Hematopoietic multipotent progenitor cell treated with erythropoietin and hydrocortisone succinate and interleukin-3 and kit ligand, for 8 days (in vitro differentiated cells): ENCODE measurements at regions not wholly inside any gene's neighbourhood (a gene's known extent, or its start where the extent isn't known, plus 50 kb on each side); places are given as distances from the start of the nearest gene placed in this dataset.
"Not testable (repeated sequence)": the region's sequence is repeated elsewhere in the genome, so short reads cannot be mapped to it uniquely, and the experiment has no call there.

ENCODE experiments used
- DNase-seq: peaks from one replicate; pipeline ENCODE4 v3.0.0-alpha.2; 2015

GRCh38 chr11:92436034-92436920, 211.7 kb downstream of the FAT3 start:
- DNase-seq, result no peak

GRCh38 chr11:92439133-92439532, 214.5 kb downstream of the FAT3 start:
- DNase-seq, result no peak

DNA sequence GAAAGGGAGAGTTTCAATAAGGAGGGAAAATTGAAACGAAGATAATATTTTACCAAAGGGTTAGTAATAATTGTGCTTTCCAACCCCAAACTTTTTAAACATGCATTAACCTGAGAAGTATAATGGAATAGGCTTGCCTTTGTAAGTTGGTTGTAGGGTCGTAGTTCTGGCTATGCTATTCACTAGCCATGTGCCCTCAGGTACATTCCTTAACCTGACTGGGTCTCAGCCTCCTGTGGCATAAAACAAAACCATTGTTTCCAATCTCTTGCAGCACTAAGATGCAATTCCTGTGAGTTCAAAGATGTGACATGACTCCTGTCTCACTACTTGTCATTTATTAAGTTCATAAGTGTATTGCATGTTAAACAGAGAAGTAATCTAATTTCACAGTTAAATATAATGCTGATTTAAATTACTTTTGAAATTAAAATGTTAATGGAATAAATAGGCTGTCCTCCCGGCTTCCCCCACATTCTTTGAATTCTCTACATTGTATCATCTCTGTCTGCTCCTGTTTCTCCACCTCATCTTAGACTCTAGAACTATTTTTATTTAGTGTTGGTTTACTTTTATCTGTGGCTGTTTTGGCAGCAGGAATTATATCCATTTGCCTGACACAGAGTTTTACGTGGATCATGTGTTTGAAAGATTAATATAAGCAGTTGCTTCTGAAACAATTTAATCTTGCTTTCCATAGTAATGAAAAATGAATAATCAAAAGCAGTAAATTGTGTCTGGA, 216.3 kb downstream of the FAT3 start:
- no peak for DNase-seq

GRCh38 chr11:92441443-92441726, 216.8 kb downstream of the FAT3 start:
- no peak for DNase-seq

- DNase-seq, result no peak
Measured at GRCh38 chr11:92443199-92443598, 218.6 kb downstream of the FAT3 start.

DNA sequence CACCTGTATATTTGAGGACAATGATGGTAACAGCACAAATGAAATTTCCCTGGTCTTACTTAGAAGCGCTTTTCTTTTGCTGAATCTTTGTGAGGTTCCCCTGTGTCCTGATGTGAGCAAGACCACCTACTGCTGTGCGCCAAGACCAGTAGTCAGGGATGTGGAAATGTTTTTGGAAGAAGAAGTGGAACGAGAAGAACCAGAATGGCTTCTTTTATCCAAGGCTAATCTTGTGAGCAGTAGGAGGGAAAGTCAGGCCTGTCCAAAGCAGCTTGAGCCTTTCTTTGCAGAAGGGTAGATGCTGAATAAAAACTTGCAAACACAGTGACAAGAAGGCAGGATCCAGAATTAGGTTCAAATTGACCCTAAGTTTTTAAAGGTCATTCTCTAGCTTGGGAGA, 223.0 kb downstream of the FAT3 start:
- no peak for DNase-seq

GRCh38 chr11:92449222-92449621, 224.6 kb downstream of the FAT3 start:
- DNase-seq, result no peak

- DNase-seq, result no peak
Measured at GRCh38 chr11:92449780-92450179, 225.2 kb downstream of the FAT3 start.

DNA sequence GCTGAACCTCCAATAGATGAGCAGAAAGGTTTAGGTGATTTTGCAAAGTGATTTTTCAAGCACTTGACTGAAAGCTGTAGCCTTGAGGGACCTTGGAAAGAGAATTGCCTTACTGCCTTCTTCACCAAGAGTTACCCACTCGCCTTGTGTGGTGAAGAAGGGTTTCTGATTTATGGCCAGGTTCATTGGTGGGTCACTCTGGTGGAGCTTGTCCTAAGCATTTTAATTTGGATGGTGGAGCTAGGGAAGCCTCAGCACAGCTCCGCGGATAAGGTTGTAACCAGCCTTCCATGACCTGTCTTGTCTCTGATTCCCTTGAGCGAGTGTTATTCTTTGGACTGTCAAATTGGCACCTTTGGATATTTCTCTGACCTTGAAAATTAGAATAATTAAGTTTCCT, 226.4 kb downstream of the FAT3 start:
- no peak for DNase-seq

GRCh38 chr11:92453055-92453454, 228.4 kb downstream of the FAT3 start:
- no peak for DNase-seq

DNA sequence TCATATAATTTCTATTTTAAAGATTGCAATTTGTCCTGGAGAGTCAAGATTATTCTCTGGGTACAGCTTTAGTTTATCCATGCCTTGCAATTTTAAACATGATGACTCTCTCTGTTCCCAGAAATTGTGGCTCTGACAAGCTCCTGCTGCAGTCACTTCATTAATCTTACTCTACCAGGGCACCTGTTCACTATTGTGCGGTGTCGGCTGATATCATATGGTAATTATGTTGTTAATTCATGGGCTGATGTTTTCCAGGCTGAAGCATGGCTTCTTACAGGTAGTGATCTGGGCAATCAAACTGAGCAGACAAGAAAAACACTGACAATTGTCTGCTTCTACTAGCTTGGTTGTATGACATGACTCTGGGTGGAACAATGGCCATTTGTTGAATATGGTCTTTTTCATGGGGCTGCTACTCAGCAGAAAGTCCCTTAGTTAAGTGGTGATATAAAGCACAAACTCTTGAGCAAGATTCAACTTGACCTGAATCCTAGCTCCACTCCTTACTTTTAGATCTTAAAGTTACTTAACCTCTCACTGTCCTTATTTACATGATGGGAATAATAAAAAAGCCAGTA, 230.7 kb downstream of the FAT3 start:
- DNase-seq, result no peak

DNA sequence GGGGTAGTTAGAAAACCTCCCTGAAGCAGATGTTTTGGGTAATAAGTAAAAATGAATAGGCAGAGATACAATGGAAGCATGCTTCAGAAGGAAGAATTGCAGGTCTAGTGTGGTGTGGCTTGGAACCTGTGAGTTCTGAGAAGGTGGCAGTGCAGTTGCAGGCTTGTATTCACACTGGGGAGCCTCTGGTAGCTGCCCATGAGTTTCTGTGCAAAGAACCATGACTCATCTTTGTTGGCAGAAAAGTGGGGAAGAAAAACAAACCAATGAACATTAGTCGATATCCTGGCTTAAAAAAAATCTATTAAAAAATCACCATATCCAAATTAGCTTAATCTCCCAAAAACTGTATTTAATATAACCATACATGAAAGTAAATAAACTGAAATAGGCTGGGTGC, 232.6 kb downstream of the FAT3 start:
- no peak for DNase-seq

DNA sequence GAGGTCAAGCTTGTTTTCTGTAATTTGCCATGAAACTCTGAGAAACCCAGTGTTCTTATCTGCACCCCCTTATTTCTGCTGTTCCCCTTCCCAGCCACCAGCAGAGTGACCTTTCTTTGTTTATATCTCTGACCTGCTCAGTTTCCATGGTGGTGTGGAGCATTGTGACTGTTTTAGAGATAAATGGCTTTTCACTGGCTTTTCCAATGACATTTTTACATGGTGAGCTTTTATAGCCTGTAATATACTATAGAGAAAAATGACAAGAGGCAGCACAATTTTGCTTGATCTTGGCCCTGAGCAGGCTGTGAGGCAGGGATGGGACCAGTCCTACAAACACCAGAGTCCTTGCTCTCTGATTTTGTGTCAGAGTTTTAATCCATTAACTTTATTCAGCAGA, 233.9 kb downstream of the FAT3 start:
- DNase-seq, result no peak

- DNase-seq, result no peak
Measured at GRCh38 chr11:92460213-92460612, 235.6 kb downstream of the FAT3 start.

- no peak for DNase-seq
Measured at GRCh38 chr11:92461447-92461846, 236.8 kb downstream of the FAT3 start.

DNA sequence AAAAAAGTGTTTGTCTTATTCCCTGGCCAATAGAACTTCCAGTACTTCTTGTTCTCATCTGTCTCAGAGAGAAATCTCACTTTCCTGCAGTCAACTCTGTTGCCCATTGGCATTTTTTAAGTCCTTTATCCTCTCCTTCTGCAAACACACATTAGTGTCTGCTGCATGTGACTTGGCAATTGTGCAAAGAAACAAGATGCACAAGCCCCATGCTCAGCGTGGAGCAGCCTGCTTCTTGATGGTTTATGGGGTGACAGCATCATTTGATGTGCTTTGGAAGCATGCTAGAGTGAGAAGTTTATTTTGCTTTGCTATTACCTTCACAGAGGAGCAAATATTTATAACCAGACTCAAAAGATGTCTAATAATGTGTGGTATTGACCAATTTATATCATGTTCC, 238.2 kb downstream of the FAT3 start:
- DNase-seq, result no peak

DNA sequence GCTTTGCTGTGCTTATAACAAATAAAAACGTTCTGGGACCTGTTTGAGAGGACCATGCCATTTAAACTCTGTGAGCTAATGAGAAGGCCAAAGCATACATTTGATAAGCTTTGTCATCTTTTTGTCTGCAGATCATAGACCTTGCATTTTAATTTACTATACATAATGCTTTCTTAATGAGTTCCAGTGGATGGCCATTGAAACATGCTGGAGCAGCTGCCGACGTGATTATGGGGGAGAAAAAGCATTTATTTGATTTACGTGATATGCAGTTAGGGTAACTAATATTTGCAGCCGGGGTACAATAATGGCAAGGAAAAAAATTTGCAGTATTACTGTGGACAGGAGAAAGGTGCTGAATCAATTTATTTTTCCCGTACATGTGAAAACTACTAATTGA, 240.2 kb downstream of the FAT3 start:
- DNase-seq, result no peak

GRCh38 chr11:92465410-92465809, 240.8 kb downstream of the FAT3 start:
- not testable (repeated sequence) for DNase-seq

DNA sequence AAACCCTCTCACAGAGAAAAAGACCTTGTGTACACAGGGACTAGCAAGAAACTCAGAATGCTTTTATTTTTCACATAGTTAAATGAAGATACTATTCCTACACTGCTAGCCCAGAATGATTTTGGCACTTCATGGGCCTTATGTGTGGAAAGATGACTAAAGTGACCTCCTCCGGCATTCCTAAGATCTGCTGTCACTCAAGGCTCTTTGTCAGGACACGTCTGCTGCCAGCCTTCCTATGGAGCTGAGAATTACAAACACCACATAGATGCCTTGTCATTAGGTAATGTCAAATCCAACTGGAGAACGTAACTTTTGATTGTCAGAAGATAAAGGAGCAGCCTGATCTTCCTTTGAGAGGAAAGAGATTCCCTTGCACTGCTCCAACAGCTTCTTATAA, 249.1 kb downstream of the FAT3 start:
- DNase-seq, result no peak

- DNase-seq, result no peak
Measured at GRCh38 chr11:92475316-92475715, 250.7 kb downstream of the FAT3 start.

GRCh38 chr11:92475819-92476218, 251.2 kb downstream of the FAT3 start:
- no peak for DNase-seq

- DNase-seq, result no peak
Measured at GRCh38 chr11:92477686-92478085, 253.1 kb downstream of the FAT3 start.

GRCh38 chr11:92480499-92480898, 255.9 kb downstream of the FAT3 start:
- no peak for DNase-seq

GRCh38 chr11:92482492-92483060, 258.0 kb downstream of the FAT3 start:
- DNase-seq, result no peak
